Kidney (tissue), 13 donors: ENCODE measurements at regions not wholly inside any gene's neighbourhood (a gene's known extent, or its start where the extent isn't known, plus 50 kb on each side); places are given as distances from the start of the nearest gene placed in this dataset.

Experiments used
- DNase-seq, 5 donors: peaks; one replicate each; pipeline ENCODE4 v3.0.0-alpha.2; 2013 to 2020
- FAIRE-seq: peaks from 2 replicates; lab custom pipeline; 2012; peaks lifted over from hg19 to GRCh38; lab: Jason Lieb, UNC
- H3K27ac ChIP-seq, 2 donors: one replicate each; pipeline ENCODE4 v1.7.0; 2013; ENCODE audit warnings: low read depth in 2 of 2, low read length in 2 of 2, inconsistent platforms in 1 of 2
- H3K27me3 ChIP-seq: one replicate; pipeline ENCODE4 v1.7.1; 2013; ENCODE audit warnings: low read length, inconsistent platforms; ENCODE audit not compliant: control insufficient read depth, insufficient read depth
- H3K36me3 ChIP-seq, 3 donors: one replicate each; pipeline versions ENCODE4 v1.7.0 to v1.7.1; 2013; ENCODE audit warnings: low read length in 3 of 3, control low read depth in 1 of 3, inconsistent platforms in 1 of 3; ENCODE audit not compliant: insufficient read depth in 3 of 3, control insufficient read depth in 2 of 3
- H3K4me1 ChIP-seq, 3 donors: one replicate each; pipeline versions ENCODE4 v1.7.0 to v1.7.1; 2013; ENCODE audit warnings: low read length in 3 of 3, inconsistent platforms in 1 of 3, low read depth in 1 of 3; ENCODE audit not compliant: control insufficient read depth in 2 of 3, insufficient read depth in 2 of 3
- H3K4me3 ChIP-seq, 3 donors: one replicate each; pipeline versions ENCODE4 v1.7.0 to v1.8.1; 2013; ENCODE audit warnings: low read length in 3 of 3, control low read depth in 1 of 3, inconsistent platforms in 1 of 3
- H3K9ac ChIP-seq, 3 donors: one replicate each; pipeline versions ENCODE4 v1.7.0 to v1.7.1; 2013; ENCODE audit warnings: low read length in 3 of 3, control low read depth in 1 of 3, inconsistent platforms in 1 of 3
- H3K9me3 ChIP-seq, 3 donors: one replicate each; pipeline versions ENCODE4 v1.7.0 to v1.7.1; 2013; ENCODE audit warnings: low read length in 3 of 3, control low read depth in 1 of 3, inconsistent platforms in 1 of 3; ENCODE audit not compliant: control insufficient read depth in 2 of 3, insufficient read depth in 1 of 3
- CTCF ChIP-seq: IDR thresholded peaks from 3 replicates; pipeline ENCODE4 v1.5.1; 2012; ENCODE audit warnings: mild to moderate bottlenecking, moderate library complexity, borderline replicate concordance; ENCODE audit not compliant: insufficient read depth; ENCODE audit errors: extremely low read depth
- intact Hi-C: fragments of 100-400 bp; cut with DNase I; formaldehyde crosslinking; loops from one replicate; pipeline ENCODE4 v1.11.1; 2022
- donor health status: control.
- donor health status: control.
- donor health status: control.
- donor health status: control.
- donor health status: control.
- donor health status: DM: yes; HTN: yes; CAD: no.
- donor health status: Normal renal cell carcinoma (clear cell type).

DNA sequence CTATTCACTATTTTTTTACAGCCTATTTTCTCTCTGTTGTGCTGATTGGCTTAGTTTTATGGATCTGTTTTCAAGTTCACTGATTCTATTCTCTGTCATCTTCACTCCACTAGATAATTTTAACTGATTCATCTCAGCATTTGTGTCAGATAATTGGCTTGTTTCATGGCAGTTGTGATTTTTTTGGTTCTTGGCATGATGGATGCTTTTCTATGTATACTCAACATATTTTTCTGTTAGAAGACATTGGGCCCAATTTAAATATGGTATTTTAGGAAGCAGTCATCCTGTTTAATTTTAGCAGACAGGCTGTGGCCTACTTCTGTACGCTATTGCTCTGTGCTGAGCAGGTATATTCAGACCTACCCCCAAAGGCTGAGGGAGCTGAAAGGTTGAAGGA lies 1865.3 kb upstream of the ACO1 start:
- Histone ChIP-seq H3K4me1 (no peaks in the 10 kb centered on the region), H3K27me3 (no peaks in the 10 kb centered on the region), H3K9me3 (no peaks in the 10 kb centered on the region), H3K4me3 (no peak overlapping the region), H3K36me3 (no peaks in the 10 kb centered on the region), H3K27ac (no peak overlapping the region), H3K9ac (no peak overlapping the region)
- intact Hi-C loops, result no loop called here
- no peak for TF ChIP-seq CTCF
- FAIRE-seq (no peak), DNase-seq (no peak)

DNA sequence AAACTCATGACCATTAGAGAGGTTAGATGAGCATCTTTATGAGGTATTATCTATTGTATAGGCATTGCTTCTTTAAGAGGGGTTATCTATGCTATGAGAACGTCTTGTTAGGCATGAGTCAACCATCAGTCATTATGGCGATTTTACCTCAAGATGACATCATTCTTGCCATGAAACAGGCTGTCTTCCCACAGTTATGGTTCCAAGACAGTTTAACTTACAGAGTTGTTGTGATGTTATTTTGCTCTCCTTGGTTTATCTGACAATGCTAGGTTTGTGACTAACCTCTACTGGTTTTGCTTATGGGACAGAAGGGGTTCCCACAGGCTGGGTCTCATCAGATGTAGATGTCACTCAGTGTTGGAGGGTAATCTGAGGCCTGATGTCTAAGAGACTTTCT lies 1864.7 kb upstream of the ACO1 start:
- H3K4me3 ChIP-seq, result no peak overlapping the region
- no peak for FAIRE-seq
- intact Hi-C loops, result no loop called here

GRCh38 chr9:30522061-30522460 lies 1862.4 kb upstream of the ACO1 start:
- Histone ChIP-seq H3K4me1 (no peaks in the 10 kb centered on the region), H3K36me3 (no peaks in the 10 kb centered on the region), H3K27ac (no peak overlapping the region), H3K9ac (no peak overlapping the region), H3K9me3 (no peaks in the 10 kb centered on the region), H3K27me3 (no peaks in the 10 kb centered on the region), H3K4me3 (no peak overlapping the region)
- intact Hi-C loops, result no loop called here
- no peak for FAIRE-seq
- no peak for TF ChIP-seq CTCF
- DNase-seq, result no peak

More for the DNA sequence above, 1864.7 kb upstream of the ACO1 start:
- no peak overlapping the region for H3K27ac ChIP-seq
- no peaks in the 10 kb centered on the region for H3K9me3 ChIP-seq
- H3K36me3 ChIP-seq, result no peaks in the 10 kb centered on the region
- no peaks in the 10 kb centered on the region for H3K27me3 ChIP-seq
- no peak for DNase-seq
- TF ChIP-seq CTCF, result no peak
- no peaks in the 10 kb centered on the region for H3K4me1 ChIP-seq
- no peak overlapping the region for H3K9ac ChIP-seq

GRCh38 chr9:30522486-30522885 lies 1862.0 kb upstream of the ACO1 start:
- Histone ChIP-seq H3K4me1 (no peaks in the 10 kb centered on the region), H3K27me3 (no peaks in the 10 kb centered on the region), H3K4me3 (no peak overlapping the region), H3K9ac (no peak overlapping the region), H3K9me3 (no peaks in the 10 kb centered on the region), H3K36me3 (no peaks in the 10 kb centered on the region), H3K27ac (no peak overlapping the region)
- TF ChIP-seq CTCF, result no peak
- FAIRE-seq (no peak), DNase-seq (no peak)
- intact Hi-C loops, result no loop called here
